Heart left ventricle (tissue), 16 donors: ENCODE measurements at regions not wholly inside any gene's neighbourhood (a gene's known extent, or its start where the extent isn't known, plus 50 kb on each side); places are given as distances from the start of the nearest gene placed in this dataset.

Experiments used
- ATAC-seq, 4 donors: fragments of 200-7000 bp; cut with Tn5 transposase; one replicate each; pipeline ENCODE4 v1.9.1; 2020 to 2022; ENCODE audit warnings: moderate library complexity in 4 of 4, mild to moderate bottlenecking in 3 of 4, moderate number of reproducible peaks in 1 of 4
- DNase-seq, 5 donors: peaks; one replicate each; pipeline ENCODE4 v3.0.0-alpha.2; 2020
- H3K27ac ChIP-seq, 12 donors: fragments of 200-600 bp; sonication (generic) in 4 of 12; one replicate each; pipeline versions ENCODE4 v1.5.0 to v1.8.0; 2016 to 2022; ENCODE audit warnings: mild to moderate bottlenecking in 2 of 12
- H3K27me3 ChIP-seq, 9 donors: fragments of 200-600 bp; sonication (generic) in 2 of 9; one replicate each; pipeline versions ENCODE4 v1.5.1 to v1.8.0; 2016 to 2022; ENCODE audit warnings: mild to moderate bottlenecking in 3 of 9
- H3K36me3 ChIP-seq, 9 donors: fragments of 200-600 bp; sonication (generic) in 2 of 9; one replicate each; pipeline versions ENCODE4 v1.5.0 to v1.8.0; 2018 to 2022; ENCODE audit warnings: mild to moderate bottlenecking in 2 of 9
- H3K4me1 ChIP-seq, 12 donors: fragments of 200-600 bp; sonication (generic) in 4 of 12; one replicate each; pipeline versions ENCODE4 v1.5.0 to v1.8.0; 2016 to 2022; ENCODE audit warnings: mild to moderate bottlenecking in 3 of 12
- H3K4me3 ChIP-seq, 12 donors: fragments of 200-600 bp; sonication (generic) in 4 of 12; one replicate each; pipeline versions ENCODE4 v1.5.0 to v1.8.0; 2017 to 2022; ENCODE audit warnings: mild to moderate bottlenecking in 9 of 12, moderate library complexity in 4 of 12
- H3K9me3 ChIP-seq, 12 donors: fragments of 200-600 bp; sonication (generic) in 4 of 12; one replicate each; pipeline versions ENCODE4 v1.5.0 to v1.8.0; 2016 to 2022; ENCODE audit warnings: mild to moderate bottlenecking in 1 of 12
- POLR2A ChIP-seq, 2 donors: fragments of 450-650 bp; IDR thresholded peaks; one replicate each; pipeline ENCODE4 v1.6.1; 2017; ENCODE audit warnings: antibody characterized with exemption in 2 of 2, mild to moderate bottlenecking in 2 of 2, moderate library complexity in 2 of 2
- WGBS, 4 donors: extraction: QIAGEN DNeasy Blood & Tissue Kit in 2 of 4; methylation state at CpG; one replicate each; pipeline versions ENCODE4 v1.1.5 to v1.1.7; 2013 to 2018; 5-methylcytosine and 5-hydroxymethylcytosine counted together
- intact Hi-C, 10 donors: fragments of 100-400 bp; cut with DNase I; formaldehyde crosslinking; loops; one replicate each; pipeline versions ENCODE4 v1.11.1 to v1.14.2; 2022
- TF ChIP-seq, protein P1 (sequence below), 12 donors: fragments of 200-600 bp; sonication (generic) in 4 of 12; IDR thresholded peaks; one replicate each; pipeline versions ENCODE4 v1.5.0 to v1.8.0; 2018 to 2022; ENCODE audit warnings: antibody characterized with exemption in 12 of 12, mild to moderate bottlenecking in 5 of 12
- donor health status: ischemic (EF 13 %, LVEDD 7.1; RV severe dilation, severe dysfunction).
- donor health status: healthy with polysubstance abuse.
- donor health status: DM: no; HTN: yes; CAD: no.
- donor health status: DM: no; HTN: no; CAD: no.
- donor health status: ischemic (EF 25% LVEDD 6.9; RV normal size, moderate dysfunction).
- donor health status: ischemic (EF 25% LVEDD 5.7; RV mildly dilated, moderate dysfunction).
- donor health status: healthy.
- donor health status: DM: yes; HTN: yes; CAD: no.
- donor health status: ischemic (EF 35%, LVEDD 5.7; RV mildly dilated, moderate dysfunction).
- donor health status: nonischemic (EF 11% LVEDD 7.7; RV severe dilation, severe dysfunction).
- donor health status: DM: yes; HTN: yes; CAD: no.
- donor health status: PGD.
- donor health status: ischemic (EF 29% LVEDD 5.4; RV normal size, mild dysfunction).
- donor health status: nonischemic (EF 23%, LVEDD 6.1; RV moderate dilation, normal function).

DNA sequence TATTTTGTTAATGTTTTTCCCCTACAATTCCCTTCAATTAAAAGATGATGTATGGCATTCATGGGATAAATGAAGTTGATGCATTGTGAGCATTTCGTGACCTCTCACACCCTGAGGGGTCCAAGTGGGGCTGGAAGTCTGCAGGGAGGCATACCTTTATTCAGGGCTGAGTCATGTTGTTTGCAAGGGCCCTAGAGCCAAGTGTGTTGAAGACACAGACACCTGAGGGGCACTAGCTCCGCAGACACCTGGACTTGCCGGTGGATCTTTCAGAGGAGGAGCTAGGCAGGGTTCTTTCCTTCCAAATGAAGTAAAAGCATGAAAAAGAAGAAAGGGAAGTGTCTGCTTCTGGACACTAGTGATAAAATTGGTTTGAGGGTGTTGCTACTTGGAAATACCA is 57.0 kb upstream of the RGS7 start:
- H3K27me3 ChIP-seq = no peaks in the 10 kb centered on the region
- DNase-seq (no peak), ATAC-seq (no peak)
- H3K36me3 ChIP-seq = no peaks in the 10 kb centered on the region
- TF ChIP-seq POLR2A (IDR thresholded peaks at IDR 0.05) = no peak
- TF ChIP-seq, protein P1, sequence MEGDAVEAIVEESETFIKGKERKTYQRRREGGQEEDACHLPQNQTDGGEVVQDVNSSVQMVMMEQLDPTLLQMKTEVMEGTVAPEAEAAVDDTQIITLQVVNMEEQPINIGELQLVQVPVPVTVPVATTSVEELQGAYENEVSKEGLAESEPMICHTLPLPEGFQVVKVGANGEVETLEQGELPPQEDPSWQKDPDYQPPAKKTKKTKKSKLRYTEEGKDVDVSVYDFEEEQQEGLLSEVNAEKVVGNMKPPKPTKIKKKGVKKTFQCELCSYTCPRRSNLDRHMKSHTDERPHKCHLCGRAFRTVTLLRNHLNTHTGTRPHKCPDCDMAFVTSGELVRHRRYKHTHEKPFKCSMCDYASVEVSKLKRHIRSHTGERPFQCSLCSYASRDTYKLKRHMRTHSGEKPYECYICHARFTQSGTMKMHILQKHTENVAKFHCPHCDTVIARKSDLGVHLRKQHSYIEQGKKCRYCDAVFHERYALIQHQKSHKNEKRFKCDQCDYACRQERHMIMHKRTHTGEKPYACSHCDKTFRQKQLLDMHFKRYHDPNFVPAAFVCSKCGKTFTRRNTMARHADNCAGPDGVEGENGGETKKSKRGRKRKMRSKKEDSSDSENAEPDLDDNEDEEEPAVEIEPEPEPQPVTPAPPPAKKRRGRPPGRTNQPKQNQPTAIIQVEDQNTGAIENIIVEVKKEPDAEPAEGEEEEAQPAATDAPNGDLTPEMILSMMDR (IDR thresholded peaks at IDR 0.05) = no peak
- 61 to 77% (median 73%) methylated on average over 3 of the region's 3 CpGs for WGBS, 4 donors
- H3K4me1 ChIP-seq = no peaks in the 10 kb centered on the region
- H3K27ac ChIP-seq = no peak overlapping the region
- no peaks in the 10 kb centered on the region for H3K9me3 ChIP-seq
- H3K4me3 ChIP-seq = no peak overlapping the region
- intact Hi-C loops = no loop called here

GRCh38 chr1:241413386-241413785 is 56.4 kb upstream of the RGS7 start:
- no peak for TF ChIP-seq POLR2A (IDR thresholded peaks at IDR 0.05)
- TF ChIP-seq, protein P1 (IDR thresholded peaks at IDR 0.05) = no peak
- WGBS, 4 donors = 35 to 65% (median 52%) methylated on average over 2 of the region's 2 CpGs
- H3K27ac ChIP-seq = no peak overlapping the region
- no peaks in the 10 kb centered on the region for H3K27me3 ChIP-seq
- no peaks in the 10 kb centered on the region for H3K9me3 ChIP-seq
- no peaks in the 10 kb centered on the region for H3K36me3 ChIP-seq
- intact Hi-C loops = no loop called here
- H3K4me1 ChIP-seq = no peaks in the 10 kb centered on the region
- ATAC-seq = no peak
- H3K4me3 ChIP-seq = no peak overlapping the region
- DNase-seq = no peak

DNA sequence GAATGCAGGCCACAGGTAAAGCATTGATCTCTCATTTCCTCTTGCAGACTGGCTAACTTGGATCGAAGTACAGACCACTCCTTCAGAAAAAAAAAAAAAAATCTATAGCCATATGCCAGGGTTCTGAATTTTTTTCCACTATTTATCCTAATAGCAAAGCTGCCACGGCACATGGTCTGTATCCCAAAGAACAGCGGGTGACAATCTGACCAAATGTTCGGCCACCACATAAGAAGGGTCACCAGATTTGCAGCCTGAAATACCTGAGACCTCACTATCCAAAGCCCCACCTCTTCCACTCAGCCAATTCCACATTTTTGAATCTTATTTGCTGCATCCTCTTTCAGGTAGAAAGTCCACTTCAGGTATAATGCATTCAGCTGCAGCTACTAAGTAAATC is 55.6 kb upstream of the RGS7 start:
- intact Hi-C loops = no loop called here
- no peaks in the 10 kb centered on the region for H3K27me3 ChIP-seq
- no peak for DNase-seq
- H3K4me1 ChIP-seq = no peaks in the 10 kb centered on the region
- no peak for ATAC-seq
- no peak overlapping the region for H3K4me3 ChIP-seq
- WGBS, 4 donors = 83 to 90% (median 87%) methylated on average over 4 of the region's 4 CpGs
- no peaks in the 10 kb centered on the region for H3K36me3 ChIP-seq
- TF ChIP-seq POLR2A (IDR thresholded peaks at IDR 0.05) = no peak
- TF ChIP-seq, protein P1 (IDR thresholded peaks at IDR 0.05) = no peak
- H3K9me3 ChIP-seq = no peaks in the 10 kb centered on the region
- no peak overlapping the region for H3K27ac ChIP-seq

- 63 to 69% (median 67%) methylated on average over 6 of the region's 6 CpGs for WGBS, 4 donors
- Histone ChIP-seq H3K9me3 (no peaks in the 10 kb centered on the region), H3K4me3 (no peak overlapping the region), H3K27ac (no peak overlapping the region), H3K27me3 (no peaks in the 10 kb centered on the region), H3K36me3 (no peaks in the 10 kb centered on the region), H3K4me1 (no peaks in the 10 kb centered on the region)
- TF ChIP-seq POLR2A (IDR thresholded peaks at IDR 0.05) = no peak
- TF ChIP-seq, protein P1 (IDR thresholded peaks at IDR 0.05) = no peak
- ATAC-seq = no peak
- intact Hi-C loops = no loop called here
- no peak for DNase-seq
Observed at GRCh38 chr1:241411776-241412338, 54.9 kb upstream of the RGS7 start.
